ENCODE measurements at regions not wholly inside any gene's neighbourhood (a gene's known extent, or its start where the extent isn't known, plus 50 kb on each side); places are given as distances from the start of the nearest gene placed in this dataset.

DNA sequence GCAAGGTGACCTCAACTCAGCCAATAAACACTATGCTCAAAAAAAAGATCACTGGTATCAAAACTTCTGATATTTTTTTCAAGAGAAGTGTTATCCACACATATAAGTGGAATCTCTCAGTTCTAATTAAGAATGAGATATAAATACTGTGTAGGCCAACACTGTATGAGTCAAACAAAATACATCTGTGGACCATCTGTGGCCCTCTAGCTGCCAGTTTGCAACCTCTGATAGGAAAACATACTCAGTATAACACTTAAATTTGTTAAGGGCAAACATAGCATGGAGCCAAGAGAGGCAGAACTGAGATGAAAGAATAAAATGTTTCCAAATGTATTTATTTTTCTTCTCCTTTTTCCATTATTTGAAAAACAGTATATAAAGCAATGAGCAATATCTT is 377.3 kb downstream of the ARAP2 start:
- no peak overlapping the region for H4K5ac ChIP-seq (ENCODE audit: insufficient read length, low read depth, low read length)
- no peaks in the 10 kb centered on the region; the same call in 1 of the 2 replicates for H3K27me3 Mint-ChIP-seq (ENCODE audit: low read depth)
- H2BK120ac ChIP-seq (ENCODE audit: low read depth, low read length, poor library complexity, severe bottlenecking) = no peak overlapping the region
- H3K79me1 ChIP-seq (ENCODE audit: insufficient read depth, low read depth, low read length, poor library complexity, severe bottlenecking) = no peaks in the 10 kb centered on the region
- no peak overlapping the region for H3K27ac ChIP-seq (ENCODE audit: insufficient read length, low read depth, low read length)
- no peak overlapping the region for H2AFZ ChIP-seq (ENCODE audit: low read length)
- no peak for DNase-seq
- H3K18ac ChIP-seq (ENCODE audit: insufficient read length, low read depth, low read length) = no peak overlapping the region
- no peaks in the 10 kb centered on the region for H3K23me2 ChIP-seq (ENCODE audit: insufficient read length, low read depth, low read length, poor library complexity, severe bottlenecking)
- no peak overlapping the region for H2BK15ac ChIP-seq (ENCODE audit: low read depth, low read length)
- H3K14ac ChIP-seq (ENCODE audit: insufficient read depth, low read length) = no peak overlapping the region
- no peak overlapping the region for H3K9ac ChIP-seq (ENCODE audit: extremely low read depth, insufficient read length, low read length)
- H3K9me3 Mint-ChIP-seq = peaks cover 0 to 11% of the 10 kb centered on the region in 2 experiments; a peak in 4 of 5 replicates
- no peak overlapping the region for H3K56ac ChIP-seq (ENCODE audit: insufficient read length, low read depth, low read length)
- H3T11ph ChIP-seq (ENCODE audit: low read length) = no peak overlapping the region
- no peaks in the 10 kb centered on the region for H4K20me1 ChIP-seq (ENCODE audit: control insufficient read depth, insufficient read depth, insufficient read length)
- H3K4me1 Mint-ChIP-seq = peaks cover 7 to 9% of the 10 kb centered on the region in 2 experiments
- no peak overlapping the region for H4K91ac ChIP-seq (ENCODE audit: insufficient read length, low read depth, low read length)
- H2BK20ac ChIP-seq (ENCODE audit: low read depth, low read length, poor library complexity, severe bottlenecking) = no peak overlapping the region
- peaks cover 0 to 5% (median 3%) of the 10 kb centered on the region in 3 experiments; a peak in 4 of 7 replicates for H3K36me3 Mint-ChIP-seq (ENCODE audit: insufficient read depth in 1 of 3, low read depth in 3 of 3)
- H2BK5ac ChIP-seq (ENCODE audit: insufficient read length, low read length) = no peak overlapping the region
- no peak overlapping the region for H3K27ac Mint-ChIP-seq
- no peaks in the 10 kb centered on the region for H3K9me3 ChIP-seq (ENCODE audit: control insufficient read depth, low read depth, low read length)
- H3K4me3 Mint-ChIP-seq = no peak overlapping the region
- no peak overlapping the region for H3K4me2 ChIP-seq (ENCODE audit: insufficient read depth, insufficient read length, low read length)
- H3K27me3 ChIP-seq (ENCODE audit: insufficient read depth, low read length) = no peaks in the 10 kb centered on the region
- TF ChIP-seq, protein P1, sequence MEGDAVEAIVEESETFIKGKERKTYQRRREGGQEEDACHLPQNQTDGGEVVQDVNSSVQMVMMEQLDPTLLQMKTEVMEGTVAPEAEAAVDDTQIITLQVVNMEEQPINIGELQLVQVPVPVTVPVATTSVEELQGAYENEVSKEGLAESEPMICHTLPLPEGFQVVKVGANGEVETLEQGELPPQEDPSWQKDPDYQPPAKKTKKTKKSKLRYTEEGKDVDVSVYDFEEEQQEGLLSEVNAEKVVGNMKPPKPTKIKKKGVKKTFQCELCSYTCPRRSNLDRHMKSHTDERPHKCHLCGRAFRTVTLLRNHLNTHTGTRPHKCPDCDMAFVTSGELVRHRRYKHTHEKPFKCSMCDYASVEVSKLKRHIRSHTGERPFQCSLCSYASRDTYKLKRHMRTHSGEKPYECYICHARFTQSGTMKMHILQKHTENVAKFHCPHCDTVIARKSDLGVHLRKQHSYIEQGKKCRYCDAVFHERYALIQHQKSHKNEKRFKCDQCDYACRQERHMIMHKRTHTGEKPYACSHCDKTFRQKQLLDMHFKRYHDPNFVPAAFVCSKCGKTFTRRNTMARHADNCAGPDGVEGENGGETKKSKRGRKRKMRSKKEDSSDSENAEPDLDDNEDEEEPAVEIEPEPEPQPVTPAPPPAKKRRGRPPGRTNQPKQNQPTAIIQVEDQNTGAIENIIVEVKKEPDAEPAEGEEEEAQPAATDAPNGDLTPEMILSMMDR (conservative IDR thresholded peaks at IDR 0.05) = no peak
- H3K23ac ChIP-seq (ENCODE audit: insufficient read length, low read depth, low read length) = no peak overlapping the region
- no peak overlapping the region for H3K4ac ChIP-seq (ENCODE audit: low read depth, low read length)
- H2AK5ac ChIP-seq (ENCODE audit: insufficient read length, low read length) = no peak overlapping the region
- H4K8ac ChIP-seq (replicated peaks; ENCODE audit: insufficient read length, low read depth, low read length) = no peak overlapping the region
- H3K4me1 ChIP-seq (ENCODE audit: insufficient read depth, low read length) = no peaks in the 10 kb centered on the region
- H2BK12ac ChIP-seq (ENCODE audit: insufficient read length, low read depth, low read length) = no peak overlapping the region
- no peaks in the 10 kb centered on the region for H3K79me2 ChIP-seq (ENCODE audit: insufficient read depth, low read length)

Measured in H9 (cell line).